KMS-11 (cell line): ENCODE measurements at regions not wholly inside any gene's neighbourhood (a gene's known extent, or its start where the extent isn't known, plus 50 kb on each side); places are given as distances from the start of the nearest gene placed in this dataset.

Experiments used
- H2AFZ ChIP-seq: fragments of 200-600 bp; sonication (generic); 2 replicates; pipeline ENCODE4 v1.6.1; 2016; ENCODE audit warnings: antibody characterized with exemption, mixed run types, low read depth
- H3K27ac ChIP-seq: fragments of 200-600 bp; sonication (generic); 2 replicates; pipeline ENCODE4 v1.6.1; 2016; ENCODE audit warnings: mild to moderate bottlenecking, mixed run types
- H3K27me3 ChIP-seq: fragments of 200-600 bp; sonication (generic); 2 replicates; pipeline ENCODE4 v1.6.1; 2017; ENCODE audit warnings: mild to moderate bottlenecking, low read depth, mixed run types, moderate library complexity; ENCODE audit not compliant: insufficient read depth
- H3K36me3 ChIP-seq: fragments of 200-600 bp; sonication (generic); 2 replicates; pipeline ENCODE4 v1.6.1; 2017; ENCODE audit warnings: mild to moderate bottlenecking, mixed run types; ENCODE audit not compliant: insufficient read depth
- H3K4me1 ChIP-seq: fragments of 200-600 bp; sonication (generic); 2 replicates; pipeline ENCODE4 v1.6.1; 2016; ENCODE audit warnings: mild to moderate bottlenecking, low read depth, mixed run types; ENCODE audit not compliant: poor library complexity, severe bottlenecking
- H3K4me2 ChIP-seq: fragments of 200-600 bp; sonication (generic); 2 replicates; pipeline ENCODE4 v1.7.0; 2016; ENCODE audit warnings: mild to moderate bottlenecking, mixed run types
- H3K4me3 ChIP-seq: fragments of 200-600 bp; sonication (generic); IDR thresholded peaks from 2 replicates; pipeline ENCODE4 v1.6.1; 2017; ENCODE audit warnings: low read depth, low read length, mixed read lengths; ENCODE audit not compliant: insufficient read depth
- H3K79me2 ChIP-seq: fragments of 200-600 bp; sonication (generic); 2 replicates; pipeline ENCODE4 v1.6.1; 2016; ENCODE audit warnings: low read depth, mixed run types; ENCODE audit not compliant: insufficient read depth
- H3K9ac ChIP-seq: fragments of 200-600 bp; sonication (generic); 2 replicates; pipeline ENCODE4 v1.6.1; 2016; ENCODE audit warnings: mild to moderate bottlenecking, mixed run types
- H4K20me1 ChIP-seq: fragments of 200-600 bp; sonication (generic); 2 replicates; pipeline ENCODE4 v1.6.1; 2016; ENCODE audit warnings: mild to moderate bottlenecking, mixed run types; ENCODE audit not compliant: insufficient read depth
- TF ChIP-seq, protein P1 (sequence below): fragments of 200-600 bp; sonication (generic); conservative IDR thresholded peaks from 2 replicates; pipeline ENCODE4 v1.6.1; 2017; ENCODE audit warnings: low read depth, mild to moderate bottlenecking, antibody characterized with exemption, low read length, moderate library complexity, mixed read lengths

DNA sequence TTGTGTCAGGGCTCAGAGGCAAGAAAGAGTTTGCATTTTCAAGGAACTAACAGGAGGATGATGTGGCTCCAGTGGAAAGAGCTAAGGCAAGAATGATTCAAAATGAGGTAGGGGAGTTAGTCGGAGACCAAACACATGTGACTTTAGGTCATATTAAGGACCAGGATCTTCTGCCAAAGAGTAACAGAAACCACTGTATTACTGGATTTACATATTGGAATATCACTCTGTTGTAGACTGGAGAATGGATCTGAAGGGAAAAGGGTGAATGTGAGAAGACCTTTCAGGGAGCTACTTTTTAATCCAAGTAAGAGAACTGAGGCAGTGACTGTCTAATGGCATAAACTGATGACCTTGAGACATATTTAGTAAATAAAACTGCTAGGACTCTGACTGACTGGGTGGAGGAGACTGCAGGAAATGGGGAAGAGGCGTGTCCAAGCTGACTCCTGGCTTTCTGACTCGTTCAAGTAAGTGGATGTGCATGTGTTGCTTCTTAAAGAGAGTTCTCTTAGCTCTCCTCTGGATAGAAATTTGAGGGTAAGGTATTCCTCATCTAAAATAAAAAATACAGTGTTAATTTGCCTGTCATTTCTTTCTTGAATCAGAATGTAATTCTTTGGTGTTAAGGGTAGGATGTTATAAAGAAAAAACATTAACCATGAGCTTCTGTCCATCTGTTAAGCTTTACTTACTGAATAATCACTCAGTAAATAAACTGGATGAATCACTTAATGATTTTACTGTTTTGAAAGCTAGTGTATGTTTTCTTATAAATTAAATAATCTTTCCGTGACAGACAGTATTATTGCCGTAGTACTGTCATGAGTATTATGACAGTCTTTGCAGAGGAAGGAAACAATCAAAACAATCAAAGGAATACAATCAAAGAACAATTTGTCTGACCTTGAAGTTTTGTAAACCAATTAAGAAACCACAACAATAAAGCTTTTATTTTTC is 58.3 kb upstream of the CFAP20DC start:
- no peak overlapping the region for H3K4me2 ChIP-seq
- H3K27ac ChIP-seq = no peak overlapping the region

DNA sequence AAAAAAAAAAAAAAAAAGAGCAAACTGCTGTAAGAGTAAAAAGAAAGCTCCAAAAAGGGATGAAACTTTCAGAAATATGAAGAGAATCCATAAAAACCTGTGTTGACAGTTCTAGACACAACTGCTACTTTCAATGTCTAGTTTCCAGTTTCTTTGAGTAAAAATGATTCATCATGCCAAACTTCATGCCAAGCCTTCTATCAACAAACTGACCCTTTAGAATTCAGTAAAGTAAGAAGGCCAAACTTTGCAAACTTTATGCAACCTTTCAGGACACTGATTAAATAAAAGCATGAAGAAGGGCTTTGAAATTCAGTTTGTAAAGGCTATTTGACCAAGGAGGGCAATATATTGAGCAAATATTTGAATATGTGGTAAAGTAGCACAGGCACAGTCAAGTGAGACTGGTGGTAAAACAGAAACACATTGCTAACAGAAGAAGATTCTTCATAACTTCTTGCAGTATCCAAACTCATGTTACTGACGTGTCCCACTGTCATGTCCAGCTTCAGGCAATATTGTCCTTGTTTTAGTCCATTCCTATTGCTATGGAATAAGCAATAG is 56.3 kb upstream of the CFAP20DC start:
- Histone ChIP-seq H3K4me3 (no peak overlapping the region), H3K79me2 (no peaks in the 10 kb centered on the region), H2AFZ (no peak overlapping the region), H3K4me2 (no peak overlapping the region), H3K36me3 (no peaks in the 10 kb centered on the region), H3K27ac (no peak overlapping the region; the same call in 1 of the 2 replicates), H4K20me1 (no peaks in the 10 kb centered on the region), H3K27me3 (no peaks in the 10 kb centered on the region), H3K9ac (no peak overlapping the region), H3K4me1 (no peaks in the 10 kb centered on the region)
- TF ChIP-seq, protein P1, sequence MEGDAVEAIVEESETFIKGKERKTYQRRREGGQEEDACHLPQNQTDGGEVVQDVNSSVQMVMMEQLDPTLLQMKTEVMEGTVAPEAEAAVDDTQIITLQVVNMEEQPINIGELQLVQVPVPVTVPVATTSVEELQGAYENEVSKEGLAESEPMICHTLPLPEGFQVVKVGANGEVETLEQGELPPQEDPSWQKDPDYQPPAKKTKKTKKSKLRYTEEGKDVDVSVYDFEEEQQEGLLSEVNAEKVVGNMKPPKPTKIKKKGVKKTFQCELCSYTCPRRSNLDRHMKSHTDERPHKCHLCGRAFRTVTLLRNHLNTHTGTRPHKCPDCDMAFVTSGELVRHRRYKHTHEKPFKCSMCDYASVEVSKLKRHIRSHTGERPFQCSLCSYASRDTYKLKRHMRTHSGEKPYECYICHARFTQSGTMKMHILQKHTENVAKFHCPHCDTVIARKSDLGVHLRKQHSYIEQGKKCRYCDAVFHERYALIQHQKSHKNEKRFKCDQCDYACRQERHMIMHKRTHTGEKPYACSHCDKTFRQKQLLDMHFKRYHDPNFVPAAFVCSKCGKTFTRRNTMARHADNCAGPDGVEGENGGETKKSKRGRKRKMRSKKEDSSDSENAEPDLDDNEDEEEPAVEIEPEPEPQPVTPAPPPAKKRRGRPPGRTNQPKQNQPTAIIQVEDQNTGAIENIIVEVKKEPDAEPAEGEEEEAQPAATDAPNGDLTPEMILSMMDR = no peak

More for the DNA sequence above, 58.3 kb upstream of the CFAP20DC start:
- Histone ChIP-seq H2AFZ (no peak overlapping the region), H3K27me3 (no peaks in the 10 kb centered on the region), H3K9ac (no peak overlapping the region), H4K20me1 (no peaks in the 10 kb centered on the region), H3K4me3 (no peak overlapping the region), H3K79me2 (no peaks in the 10 kb centered on the region), H3K4me1 (no peaks in the 10 kb centered on the region), H3K36me3 (no peaks in the 10 kb centered on the region)
- TF ChIP-seq, protein P1 = no peak

DNA sequence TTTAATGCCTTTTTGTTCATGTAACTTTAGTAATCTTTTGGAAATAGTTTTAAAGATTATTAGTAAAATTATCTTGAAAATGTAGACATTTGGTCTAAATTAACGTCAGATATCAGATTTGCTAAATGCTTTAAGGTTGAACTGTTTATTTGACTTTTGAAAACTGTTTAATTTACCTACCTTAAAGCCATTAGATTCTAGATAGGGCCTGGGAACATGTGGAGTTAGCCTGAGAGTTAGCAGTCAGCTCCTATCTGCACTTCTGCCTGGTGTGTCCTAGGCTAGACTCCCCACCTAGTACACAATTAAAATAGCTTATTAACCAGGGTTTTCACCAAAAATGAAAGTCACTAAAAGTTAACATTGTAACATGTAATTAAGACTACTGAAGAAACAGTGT is 53.7 kb upstream of the CFAP20DC start:
- Histone ChIP-seq H3K4me1 (no peaks in the 10 kb centered on the region), H4K20me1 (no peaks in the 10 kb centered on the region), H3K36me3 (no peaks in the 10 kb centered on the region), H3K27me3 (no peaks in the 10 kb centered on the region), H3K4me3 (no peak overlapping the region), H3K79me2 (no peaks in the 10 kb centered on the region), H3K4me2 (no peak overlapping the region), H2AFZ (no peak overlapping the region), H3K27ac (no peak overlapping the region), H3K9ac (no peak overlapping the region)
- TF ChIP-seq, protein P1 = no peak

DNA sequence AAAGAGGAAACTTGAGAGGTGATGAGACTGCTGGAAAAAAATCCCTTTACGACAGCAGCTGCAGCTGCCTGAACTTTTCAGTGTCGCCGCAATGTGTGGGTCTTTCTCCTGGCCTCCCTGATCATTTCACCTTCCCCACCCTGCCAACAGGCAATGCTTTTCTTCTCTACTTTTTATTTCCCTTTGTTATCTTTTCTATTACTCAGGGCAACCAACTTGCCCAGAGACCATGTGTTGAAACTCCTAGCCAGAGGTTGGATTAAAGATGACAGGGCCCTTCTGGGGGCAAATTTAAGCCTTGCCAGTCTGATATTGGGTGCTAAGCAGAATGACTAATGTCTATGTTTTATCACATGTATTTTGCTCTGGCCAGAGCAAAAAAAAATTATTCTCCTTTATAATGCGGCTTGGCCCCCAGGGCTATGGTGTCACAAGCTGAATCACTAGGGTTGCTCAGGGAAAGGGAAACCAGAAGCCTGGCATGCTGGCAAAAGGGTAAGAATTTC is 51.5 kb upstream of the CFAP20DC start:
- Histone ChIP-seq H3K27ac (no peak overlapping the region), H3K36me3 (no peaks in the 10 kb centered on the region), H3K4me2 (no peak overlapping the region), H3K27me3 (no peaks in the 10 kb centered on the region), H2AFZ (no peak overlapping the region), H3K4me1 (no peaks in the 10 kb centered on the region), H4K20me1 (no peaks in the 10 kb centered on the region), H3K9ac (no peak overlapping the region), H3K79me2 (no peaks in the 10 kb centered on the region), H3K4me3 (no peak overlapping the region)
- TF ChIP-seq, protein P1 = no peak
